ENCODE measurements at regions not wholly inside any gene's neighbourhood (a gene's known extent, or its start where the extent isn't known, plus 50 kb on each side); places are given as distances from the start of the nearest gene placed in this dataset.
"Not testable (repeated sequence)": the region's sequence is repeated elsewhere in the genome, so short reads cannot be mapped to it uniquely, and the experiment has no call there.

- TF ChIP-seq POLR2AphosphoS5 (IDR thresholded peaks at IDR 0.05; ENCODE audit: low read depth, low read length); POLR2A (IDR thresholded peaks at IDR 0.05; ENCODE audit: low read depth, low read length); TAF1 (IDR thresholded peaks at IDR 0.05; ENCODE audit: low read depth, low read length); SPI1 (IDR thresholded peaks at IDR 0.05; ENCODE audit: low read depth, low read length); PAX5 (IDR thresholded peaks at IDR 0.05; ENCODE audit: insufficient read depth, low read length, severe bottlenecking): not testable (repeated sequence)
Observed at GRCh38 chr7:131981069-131981468, 424.6 kb upstream of the PODXL start.
